Stomach (tissue), 8 donors: ENCODE measurements at regions not wholly inside any gene's neighbourhood (a gene's known extent, or its start where the extent isn't known, plus 50 kb on each side); places are given as distances from the start of the nearest gene placed in this dataset.

ENCODE experiments used
- DNase-seq, 2 donors: peaks; one replicate each; pipeline versions ENCODE4 v3.0.0 to v3.0.0-alpha.2; 2013 to 2019
- H3K27ac ChIP-seq, 5 donors: fragments of 200-600 bp in 4 of 5; sonication (generic) in 4 of 5; one replicate each; pipeline ENCODE4 v1.5.1; 2013 to 2019; ENCODE audit warnings: mild to moderate bottlenecking in 1 of 5, moderate library complexity in 1 of 5
- H3K27me3 ChIP-seq, 3 donors: fragments of 200-600 bp; sonication (generic); one replicate each; pipeline ENCODE4 v1.5.1; 2017 to 2019; ENCODE audit warnings: mixed run types in 1 of 3
- H3K36me3 ChIP-seq, 4 donors: fragments of 200-600 bp; sonication (generic); 1 replicate in 3 of 4; 2 replicates in 1 of 4; pipeline ENCODE4 v1.5.1; 2016 to 2019
- H3K4me1 ChIP-seq, 4 donors: fragments of 200-600 bp; sonication (generic); one replicate each; pipeline ENCODE4 v1.5.1; 2016 to 2019
- H3K4me3 ChIP-seq, 4 donors: fragments of 200-600 bp; sonication (generic) in 3 of 4; one replicate each; pipeline ENCODE4 v1.5.1; 2016 to 2019; ENCODE audit warnings: mild to moderate bottlenecking in 1 of 4
- H3K9me3 ChIP-seq, 4 donors: fragments of 200-600 bp; sonication (generic); one replicate each; pipeline ENCODE4 v1.5.1; 2016 to 2019
- CTCF ChIP-seq, 7 experiments: fragments of 450-650 bp in 4 of 7; fragments of 200-600 bp in 3 of 7; sonication (generic) in 3 of 7; IDR thresholded peaks; one replicate each; pipeline ENCODE4 v1.5.1; 2016 to 2019; ENCODE audit warnings: antibody characterized with exemption in 7 of 7, control low read depth in 2 of 7, mild to moderate bottlenecking in 1 of 7
- EP300 ChIP-seq: sonication (generic); formaldehyde crosslinking; IDR thresholded peaks from one replicate; pipeline ENCODE4 v1.6.1; 2017; ENCODE audit warnings: antibody characterized with exemption
- POLR2A ChIP-seq, 4 donors: fragments of 450-650 bp; IDR thresholded peaks; one replicate each; pipeline ENCODE4 v1.6.1; 2016; ENCODE audit warnings: antibody characterized with exemption in 4 of 4, control low read depth in 2 of 4, mild to moderate bottlenecking in 1 of 4, moderate library complexity in 1 of 4
- POLR2AphosphoS5 ChIP-seq, 3 donors: sonication (generic); formaldehyde crosslinking; IDR thresholded peaks; one replicate each; pipeline ENCODE4 v1.6.1; 2016; ENCODE audit warnings: antibody characterized with exemption in 3 of 3
- WGBS, 5 donors: extraction: QIAGEN DNeasy Blood & Tissue Kit in 3 of 5; methylation state at CpG; one replicate each; pipeline versions ENCODE4 v1.1.5 to v1.1.7; 2013 to 2018; 5-methylcytosine and 5-hydroxymethylcytosine counted together
- intact Hi-C: fragments of 100-400 bp; cut with DNase I; formaldehyde crosslinking; loops from one replicate; pipeline ENCODE4 v1.15.1; 2023; ENCODE audit warnings: low total_unique reads
- donor health status: healthy with polysubstance abuse.
- donor health status: Bipolar disorder and iron deficiency.
- donor health status: healthy.

- 82 to 92% (median 88%) methylated on average over 10 of the region's 10 CpGs for WGBS, 5 donors
- Histone ChIP-seq H3K36me3 (no peaks in the 10 kb centered on the region), H3K4me3 (no peak overlapping the region), H3K27me3 (no peaks in the 10 kb centered on the region), H3K9me3 (no peaks in the 10 kb centered on the region), H3K4me1 (no peaks in the 10 kb centered on the region), H3K27ac (no peak overlapping the region)
- intact Hi-C loops, result no loop called here
- no peak for DNase-seq
- no peak for TF ChIP-seq POLR2AphosphoS5 (IDR thresholded peaks at IDR 0.05)
- TF ChIP-seq CTCF (IDR thresholded peaks at IDR 0.05), result no peak
- TF ChIP-seq EP300, result no peak
- TF ChIP-seq POLR2A (IDR thresholded peaks at IDR 0.05), result no peak
Measured at GRCh38 chr9:80906728-80907127, 782.6 kb downstream of the TLE1 start.

GRCh38 chr9:80899208-80899607, 790.1 kb downstream of the TLE1 start:
- H3K4me1 ChIP-seq, result no peaks in the 10 kb centered on the region
- no peak overlapping the region for H3K27ac ChIP-seq
- DNase-seq, result no peak
- peaks cover 0 to 10% (median 7%) of the 10 kb centered on the region in 4 donors for H3K9me3 ChIP-seq
- H3K4me3 ChIP-seq, result no peak overlapping the region
- H3K27me3 ChIP-seq, result no peaks in the 10 kb centered on the region
- no peaks in the 10 kb centered on the region for H3K36me3 ChIP-seq
- TF ChIP-seq EP300 (no peak), CTCF (IDR thresholded peaks at IDR 0.05) (no peak), POLR2AphosphoS5 (IDR thresholded peaks at IDR 0.05) (no peak), POLR2A (IDR thresholded peaks at IDR 0.05) (no peak)
- intact Hi-C loops, result no loop called here

- DNase-seq, result no peak
- Histone ChIP-seq H3K4me3 (no peak overlapping the region), H3K36me3 (no peaks in the 10 kb centered on the region), H3K27ac (no peak overlapping the region), H3K27me3 (no peaks in the 10 kb centered on the region), H3K4me1 (no peaks in the 10 kb centered on the region), H3K9me3 (peaks cover 0 to 10% (median 7%) of the 10 kb centered on the region in 4 donors)
- intact Hi-C loops, result no loop called here
- 72 to 79% (median 77%) methylated on average over 2 of the region's 2 CpGs for WGBS, 5 donors
- TF ChIP-seq POLR2A (IDR thresholded peaks at IDR 0.05), result no peak
- no peak for TF ChIP-seq CTCF (IDR thresholded peaks at IDR 0.05)
- no peak for TF ChIP-seq EP300
- TF ChIP-seq POLR2AphosphoS5 (IDR thresholded peaks at IDR 0.05), result no peak
Measured at GRCh38 chr9:80893190-80893589, 796.2 kb downstream of the TLE1 start.

GRCh38 chr9:80892703-80893102, 796.6 kb downstream of the TLE1 start:
- TF ChIP-seq CTCF (IDR thresholded peaks at IDR 0.05) (no peak), EP300 (no peak), POLR2A (IDR thresholded peaks at IDR 0.05) (no peak)
- WGBS, 5 donors, result 43 to 68% (median 56%) methylated on average over 1 of the region's 1 CpG
- intact Hi-C loops, result no loop called here

More at GRCh38 chr9:80892703-80893102, 796.6 kb downstream of the TLE1 start:
- Histone ChIP-seq H3K4me1 (no peaks in the 10 kb centered on the region), H3K36me3 (no peaks in the 10 kb centered on the region), H3K27me3 (no peaks in the 10 kb centered on the region), H3K27ac (no peak overlapping the region), H3K4me3 (no peak overlapping the region), H3K9me3 (peaks cover 0 to 10% (median 7%) of the 10 kb centered on the region in 4 donors)
- no peak for DNase-seq
